SU-DHL-6 (cell line): ENCODE measurements at regions not wholly inside any gene's neighbourhood (a gene's known extent, or its start where the extent isn't known, plus 50 kb on each side); places are given as distances from the start of the nearest gene placed in this dataset.

ENCODE experiments used
- CTCF ChIP-seq: fragments of 200-600 bp; sonication (generic); IDR thresholded peaks from one replicate; pipeline ENCODE4 v1.5.1; 2017; ENCODE audit warnings: antibody characterized with exemption, mild to moderate bottlenecking, low read length, moderate library complexity; ENCODE audit not compliant: insufficient read depth, poor library complexity, severe bottlenecking
- EZH2phosphoT487 ChIP-seq: fragments of 200-600 bp; sonication (generic), shearing (Covaris generic); conservative IDR thresholded peaks from 2 replicates; pipeline ENCODE4 v1.6.1; 2018; ENCODE audit warnings: mild to moderate bottlenecking, antibody characterized with exemption, low read length, moderate library complexity, mixed read lengths

- TF ChIP-seq CTCF (no peak), EZH2phosphoT487 (no peak)
Measured at GRCh38 chr4:170758988-170759387, 669.2 kb upstream of the AADAT start.
